ENCODE measurements at regions not wholly inside any gene's neighbourhood (a gene's known extent, or its start where the extent isn't known, plus 50 kb on each side); places are given as distances from the start of the nearest gene placed in this dataset.

DNA sequence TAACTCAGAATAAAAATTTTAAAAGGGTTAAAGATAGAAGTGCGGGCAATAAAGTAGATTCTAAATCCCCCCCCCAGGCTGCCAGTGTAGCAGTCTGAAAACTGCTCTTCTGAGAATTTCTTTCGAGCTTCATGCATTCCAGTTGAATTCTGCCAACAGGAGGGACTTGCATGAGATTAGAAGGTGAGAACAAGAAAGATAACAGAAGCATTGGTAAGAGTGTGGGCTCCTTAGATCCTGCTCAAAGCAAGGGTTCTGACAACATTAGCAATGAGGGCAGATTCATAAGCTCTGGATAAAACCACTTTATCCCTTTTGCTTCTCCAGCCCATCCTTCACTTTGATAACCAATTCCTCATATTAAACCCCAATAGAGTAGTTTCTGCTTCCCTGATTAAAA lies 235.9 kb upstream of the CDH6 start:
- H2AFZ ChIP-seq (ENCODE audit: low read depth, low read length), result no peak overlapping the region
- TF ChIP-seq, protein P1, sequence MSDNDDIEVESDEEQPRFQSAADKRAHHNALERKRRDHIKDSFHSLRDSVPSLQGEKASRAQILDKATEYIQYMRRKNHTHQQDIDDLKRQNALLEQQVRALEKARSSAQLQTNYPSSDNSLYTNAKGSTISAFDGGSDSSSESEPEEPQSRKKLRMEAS (IDR thresholded peaks at IDR 0.05; ENCODE audit: insufficient read depth, insufficient read length), result no peak
- TF ChIP-seq EZH2 (IDR thresholded peaks at IDR 0.05; ENCODE audit: borderline replicate concordance, low read depth, low read length, severe bottlenecking), result no peak
- no peak for TF ChIP-seq MYC (IDR thresholded peaks at IDR 0.05; ENCODE audit: low read depth, low read length)
- TF ChIP-seq, protein P2, sequence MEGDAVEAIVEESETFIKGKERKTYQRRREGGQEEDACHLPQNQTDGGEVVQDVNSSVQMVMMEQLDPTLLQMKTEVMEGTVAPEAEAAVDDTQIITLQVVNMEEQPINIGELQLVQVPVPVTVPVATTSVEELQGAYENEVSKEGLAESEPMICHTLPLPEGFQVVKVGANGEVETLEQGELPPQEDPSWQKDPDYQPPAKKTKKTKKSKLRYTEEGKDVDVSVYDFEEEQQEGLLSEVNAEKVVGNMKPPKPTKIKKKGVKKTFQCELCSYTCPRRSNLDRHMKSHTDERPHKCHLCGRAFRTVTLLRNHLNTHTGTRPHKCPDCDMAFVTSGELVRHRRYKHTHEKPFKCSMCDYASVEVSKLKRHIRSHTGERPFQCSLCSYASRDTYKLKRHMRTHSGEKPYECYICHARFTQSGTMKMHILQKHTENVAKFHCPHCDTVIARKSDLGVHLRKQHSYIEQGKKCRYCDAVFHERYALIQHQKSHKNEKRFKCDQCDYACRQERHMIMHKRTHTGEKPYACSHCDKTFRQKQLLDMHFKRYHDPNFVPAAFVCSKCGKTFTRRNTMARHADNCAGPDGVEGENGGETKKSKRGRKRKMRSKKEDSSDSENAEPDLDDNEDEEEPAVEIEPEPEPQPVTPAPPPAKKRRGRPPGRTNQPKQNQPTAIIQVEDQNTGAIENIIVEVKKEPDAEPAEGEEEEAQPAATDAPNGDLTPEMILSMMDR (IDR thresholded peaks at IDR 0.05; ENCODE audit: extremely low read depth in 1 of 2, insufficient read depth in 1 of 2, low read depth in 1 of 2, low read length in 2 of 2), result no peak
- TF ChIP-seq POLR2AphosphoS5 (IDR thresholded peaks at IDR 0.05; ENCODE audit: insufficient read depth, low read depth, low read length), result no peak
- TF ChIP-seq GATA2 (IDR thresholded peaks at IDR 0.05; ENCODE audit: insufficient read depth, insufficient read length, low read depth, low read length), result no peak
- TF ChIP-seq JUN (IDR thresholded peaks at IDR 0.05; ENCODE audit: borderline replicate concordance, insufficient read depth, insufficient read length, low read depth), result no peak
- no peak for TF ChIP-seq POLR2A (IDR thresholded peaks at IDR 0.05; ENCODE audit: low read depth, low read length)
- no peak for TF ChIP-seq FOS (IDR thresholded peaks at IDR 0.05; ENCODE audit: borderline replicate concordance, insufficient read depth, low read length)
- FAIRE-seq, result no peak
- no peaks in the 10 kb centered on the region for H3K4me1 ChIP-seq (ENCODE audit: control insufficient read depth, extremely low read depth, insufficient read depth, low read length)
- intact Hi-C loops (cut with micrococcal nuclease), result no loop called here
- no peak overlapping the region for H3K4me3 ChIP-seq (replicated peaks in 1 of 3; ENCODE audit: insufficient read depth in 1 of 3, low read depth in 1 of 3, low read length in 3 of 3)
- dilution Hi-C loops (cut with MboI; ENCODE audit: extremely low pct_ligation_motif_present, low sequenced_read_pairs), result no loop called here
- no peak overlapping the region for H3K4me2 ChIP-seq (ENCODE audit: insufficient read depth, low read length)
- H3K9me1 ChIP-seq (replicated peaks; ENCODE audit: control insufficient read depth, extremely low read depth, insufficient read depth, low read length), result no peaks in the 10 kb centered on the region
- no peak overlapping the region for H3K9ac ChIP-seq (replicated peaks; ENCODE audit: extremely low read depth, insufficient read depth, low read length)
- DNase-seq (ENCODE audit: low read depth, low spot score), result no peak
- no TSS peak for BruUV-seq (replicated peaks)
- ChIA-PET CTCF (no interaction called here), POLR2A (no interaction called here)
- H3K27me3 ChIP-seq (ENCODE audit: control insufficient read depth in 2 of 2, insufficient read depth in 2 of 2, low read length in 2 of 2), result no peaks in the 10 kb centered on the region
- no peaks in the 10 kb centered on the region for H3K36me3 ChIP-seq (ENCODE audit: control insufficient read depth in 2 of 2, extremely low read depth in 1 of 2, insufficient read depth in 2 of 2, low read length in 2 of 2)
- H4K20me1 ChIP-seq (replicated peaks; ENCODE audit: control insufficient read depth, extremely low read depth, insufficient read depth, low read length), result no peaks in the 10 kb centered on the region
- no peak overlapping the region for H3K27ac ChIP-seq (ENCODE audit: insufficient read depth, low read depth, low read length)
- no peaks in the 10 kb centered on the region for H3K9me3 ChIP-seq (replicated peaks; ENCODE audit: control insufficient read depth, insufficient read depth, low read length)
- no peaks in the 10 kb centered on the region for H3K79me2 ChIP-seq (ENCODE audit: control insufficient read depth, insufficient read depth, low read length)

All from endothelial cell of umbilical vein (primary cell).